K562 (cell line): ENCODE measurements at regions not wholly inside any gene's neighbourhood (a gene's known extent, or its start where the extent isn't known, plus 50 kb on each side); places are given as distances from the start of the nearest gene placed in this dataset.

ENCODE experiments used
- ATAC-seq: fragments of 200-7000 bp; cut with Tn5 transposase; 3 replicates; pipeline ENCODE4 v1.9.1; 2020; ENCODE audit warnings: moderate library complexity
- BruUV-seq: library from RNA; stranded (reverse); fragments of 400-500 nt; replicated peaks from 2 replicates; lab custom pipeline; 2021; lab: Mats Ljungman, UMichigan
- CTCF ChIA-PET: fragments of 300-600 bp; formaldehyde crosslinking; extraction: SDS; loops from one replicate; lab custom pipeline; 2021; ENCODE audit warnings: low intra/inter-chr PET ratio; lab: Yijun Ruan, JAX
- POLR2A ChIA-PET: fragments of 300-600, 350-650 bp; sonication (Branson Sonifier 250); formaldehyde crosslinking; extraction: SDS; loops from one replicate; lab custom pipeline; 2021; ENCODE audit warnings: antibody characterized with exemption, inconsistent platforms; lab: Yijun Ruan, JAX
- DNase-seq, 4 experiments: peaks; one replicate each; pipeline versions ENCODE4 v3.0.0 to v3.0.0-alpha.2; 2011 to 2018; ENCODE audit warnings: low spot score in 3 of 4, mixed read lengths in 3 of 4; ENCODE audit errors: extremely low read depth in 1 of 4
- FAIRE-seq: peaks from 2 replicates; lab custom pipeline; 2011; peaks lifted over from hg19 to GRCh38; lab: Jason Lieb, UNC
- H2AFZ ChIP-seq: 2 replicates; pipeline ENCODE4 v1.6.0; 2011; ENCODE audit warnings: low read depth, low read length, control low read depth, inconsistent platforms
- H3K27ac ChIP-seq: fragments of 200-600 bp; 3 replicates; pipeline ENCODE4 v1.8.0; 2011; ENCODE audit warnings: low read depth, mild to moderate bottlenecking, control low read depth, inconsistent platforms, low read length, moderate library complexity, mixed read lengths; ENCODE audit errors: extremely low read depth
- H3K27me3 ChIP-seq, 2 experiments: fragments of 300-600 bp in 1 of 2; 2 replicates in 1 of 2; 3 replicates in 1 of 2; pipeline versions ENCODE4 v1.6.0 to v1.8.0; 2011; ENCODE audit warnings: inconsistent platforms in 2 of 2, low read length in 2 of 2, mild to moderate bottlenecking in 1 of 2, mixed read lengths in 1 of 2, moderate library complexity in 1 of 2; ENCODE audit not compliant: control insufficient read depth in 2 of 2, insufficient read depth in 2 of 2
- H3K36me3 ChIP-seq: fragments of 300-600 bp; 3 replicates; pipeline ENCODE4 v1.8.0; 2011; ENCODE audit warnings: mild to moderate bottlenecking, low read length, inconsistent platforms; ENCODE audit not compliant: control insufficient read depth, insufficient read depth
- H3K4me1 ChIP-seq, 2 experiments: fragments of 200-600 bp in 1 of 2; replicated peaks in 1 of 2; 2 replicates in 1 of 2; 3 replicates in 1 of 2; pipeline versions ENCODE4 v1.5.1 to v1.8.0; 2011; ENCODE audit warnings: inconsistent platforms in 2 of 2, low read length in 2 of 2, mild to moderate bottlenecking in 1 of 2, mixed read lengths in 1 of 2, moderate library complexity in 1 of 2; ENCODE audit not compliant: control insufficient read depth in 2 of 2, insufficient read depth in 2 of 2
- H3K4me2 ChIP-seq: 2 replicates; pipeline ENCODE4 v1.6.1; 2011; ENCODE audit warnings: low read length, control low read depth, inconsistent platforms, mixed read lengths; ENCODE audit not compliant: insufficient read depth
- H3K4me3 ChIP-seq: fragments of 200-600 bp; sonication (generic), shearing (Covaris generic); 2 replicates; pipeline ENCODE4 v1.5.1; 2016; ENCODE audit warnings: control low read depth, inconsistent platforms
- H3K79me2 ChIP-seq: fragments of 200-600 bp; 3 replicates; pipeline ENCODE4 v1.8.0; 2011; ENCODE audit warnings: low read length, inconsistent platforms; ENCODE audit not compliant: control insufficient read depth, insufficient read depth
- H3K9ac ChIP-seq, 2 experiments: 2 replicates each; pipeline versions ENCODE4 v1.6.0 to v1.6.1; 2011; ENCODE audit warnings: low read depth in 2 of 2, low read length in 2 of 2, control low read depth in 1 of 2, inconsistent platforms in 1 of 2, mild to moderate bottlenecking in 1 of 2, mixed read lengths in 1 of 2; ENCODE audit not compliant: insufficient read depth in 1 of 2
- H3K9me1 ChIP-seq: one replicate; pipeline ENCODE4 v1.6.0; 2011; ENCODE audit warnings: inconsistent platforms, mild to moderate bottlenecking, low read length, moderate library complexity; ENCODE audit not compliant: control insufficient read depth, insufficient read depth
- H3K9me3 ChIP-seq: replicated peaks from 2 replicates; pipeline ENCODE4 v1.5.1; 2011; ENCODE audit warnings: low read depth, low read length, inconsistent platforms; ENCODE audit not compliant: control insufficient read depth, insufficient read depth
- H4K20me1 ChIP-seq: replicated peaks from 2 replicates; pipeline ENCODE4 v1.6.1; 2011; ENCODE audit warnings: low read length, inconsistent platforms, mixed read lengths; ENCODE audit not compliant: control insufficient read depth, insufficient read depth
- CBX1 ChIP-seq: sonication (generic); IDR thresholded peaks from 2 replicates; pipeline ENCODE4 v1.6.1; 2016; ENCODE audit warnings: antibody characterized with exemption, low read depth, mild to moderate bottlenecking
- GATAD2A ChIP-seq: fragments of 450-650 bp; IDR thresholded peaks from 2 replicates; pipeline ENCODE4 v1.6.1; 2017
- NR4A1 ChIP-seq, 2 experiments: fragments of 250-450 bp in 1 of 2; fragments of 450-650 bp in 1 of 2; sonication (Bioruptor Pico) in 1 of 2; IDR thresholded peaks; 2 replicates each; pipeline versions ENCODE4 v1.4.0 to v1.6.1; 2016 to 2020; ENCODE audit warnings: mild to moderate bottlenecking in 2 of 2, missing compliant biosample characterization in 1 of 2, missing genetic modification characterization in 1 of 2, moderate library complexity in 1 of 2
- SMAD2 ChIP-seq: fragments of 150-350 bp; IDR thresholded peaks from 2 replicates; pipeline ENCODE4 v1.6.1; 2014; ENCODE audit warnings: low read depth, mild to moderate bottlenecking, low read length
- ZBTB9 ChIP-seq: fragments of 450-650 bp; formaldehyde crosslinking; IDR thresholded peaks from 2 replicates; pipeline ENCODE4 v1.4.0; 2020; ENCODE audit warnings: mild to moderate bottlenecking, moderate library complexity
- WGBS: fragments of 100-300 bp; shearing (Covaris generic); methylation state at CpG from one replicate; pipeline ENCODE4 v1.1.6; 2016; ENCODE audit warnings: low coverage, mixed read lengths; ENCODE audit not compliant: insufficient coverage; ENCODE audit errors: missing lambda C conversion rate; 5-methylcytosine and 5-hydroxymethylcytosine counted together
- in situ Hi-C: fragments of 300-500 bp; cut with MboI; formaldehyde crosslinking; loops from 4 replicates; pipeline ENCODE4 v1.15.0; 2018; ENCODE audit warnings: inconsistent platforms, mixed read lengths
- intact Hi-C: fragments of 100-400 bp; cut with micrococcal nuclease; formaldehyde crosslinking; loops from 2 replicates; pipeline ENCODE4 v1.14.2; 2022

- in situ Hi-C loops = no loop called here
- H2AFZ ChIP-seq = no peak overlapping the region
- H3K79me2 ChIP-seq = no peaks in the 10 kb centered on the region
- ChIA-PET POLR2A (no interaction called here), CTCF (no interaction called here)
- no peak overlapping the region for H3K4me3 ChIP-seq
- intact Hi-C loops = no loop called here
- H3K9me3 ChIP-seq = no peaks in the 10 kb centered on the region
- no peak for ATAC-seq
- H3K36me3 ChIP-seq = no peaks in the 10 kb centered on the region
- no peak for DNase-seq
- no peak overlapping the region for H3K4me2 ChIP-seq
- no peak overlapping the region for H3K9ac ChIP-seq
- H4K20me1 ChIP-seq = no peaks in the 10 kb centered on the region
- H3K9me1 ChIP-seq = no peaks in the 10 kb centered on the region
- TF ChIP-seq CBX1 = no peak
- no peak for TF ChIP-seq NR4A1 (CRISPR knock-in tag; IDR thresholded peaks at IDR 0.05)
- TF ChIP-seq NR4A1 (tag; IDR thresholded peaks at IDR 0.05) = no peak
- no peak for TF ChIP-seq ZBTB9 (CRISPR knock-in tag)
- TF ChIP-seq GATAD2A = no peak
- no peak for TF ChIP-seq SMAD2
- no peak for FAIRE-seq
- no TSS peak for BruUV-seq
- H3K27me3 ChIP-seq = peaks cover 3 to 21% of the 10 kb centered on the region in 2 experiments; a peak in 4 of 5 replicates
- 0% methylated on average over 3 of the region's 3 CpGs for WGBS
- H3K27ac ChIP-seq = no peak overlapping the region
- H3K4me1 ChIP-seq = no peaks in the 10 kb centered on the region
These were observed 170.2 kb downstream of the THBS2 start for GRCh38 chr6:169083508-169083874.
